Stimulated activated CD4-positive, alpha-beta T cell treated with anti-CD3 and anti-CD28 coated beads, TNF-alpha, amount 100 ng/mL, for 4 hours (primary cell): ENCODE measurements at regions not wholly inside any gene's neighbourhood (a gene's known extent, or its start where the extent isn't known, plus 50 kb on each side); places are given as distances from the start of the nearest gene placed in this dataset.
"Not testable (repeated sequence)": the region's sequence is repeated elsewhere in the genome, so short reads cannot be mapped to it uniquely, and the experiment has no call there.

Experiments
- DNase-seq, 3 experiments: peaks; one replicate each; pipeline ENCODE4 v3.0.0-alpha.2; 2020; ENCODE audit warnings: low read depth in 3 of 3

GRCh38 chrX:46168254-46168653 lies 377.0 kb downstream of the ZNF674 start:
- no peak for DNase-seq

DNA sequence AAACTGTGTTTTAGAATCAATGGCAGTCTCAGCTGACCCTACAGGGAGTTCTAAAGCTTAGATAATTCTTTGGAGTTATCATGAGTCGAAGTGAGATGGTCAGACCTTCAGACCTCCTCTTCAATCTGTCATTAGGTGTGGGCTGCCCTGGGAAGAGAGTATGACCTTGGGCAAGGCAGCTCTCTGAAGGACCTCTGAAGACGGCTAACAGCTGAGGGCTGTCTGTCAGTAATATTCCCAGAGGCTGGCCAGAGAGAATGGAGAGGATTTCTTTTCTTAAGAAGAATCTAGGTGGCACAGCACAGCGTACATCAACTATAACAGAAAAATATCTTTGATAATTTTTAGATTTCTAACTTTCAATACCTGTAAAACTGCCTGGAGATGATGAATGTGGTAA lies 379.4 kb downstream of the ZNF674 start:
- no peak for DNase-seq

- DNase-seq, result no peak
Observed at GRCh38 chrX:46165411-46165810, 379.8 kb downstream of the ZNF674 start.

DNA sequence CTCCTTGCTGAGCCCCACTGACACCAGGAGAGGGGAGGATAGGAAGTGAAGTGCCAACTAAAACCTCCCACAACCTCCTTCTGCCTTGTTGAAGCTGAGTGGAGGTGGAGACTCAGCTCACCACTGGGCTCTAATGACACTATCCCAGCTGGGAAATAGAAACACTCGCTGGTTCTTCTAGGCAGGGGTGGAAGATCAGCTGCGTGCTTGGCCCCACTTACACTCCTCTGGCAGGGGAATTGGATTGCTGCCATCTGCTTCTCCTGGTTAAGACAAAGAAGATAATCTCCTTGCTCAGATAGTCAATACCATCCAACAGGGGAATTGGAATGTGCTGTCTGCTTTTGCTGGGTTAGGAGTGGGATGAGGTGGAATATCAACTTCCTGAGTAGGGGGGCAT lies 392.5 kb downstream of the ZNF674 start:
- DNase-seq, result no peak

DNA sequence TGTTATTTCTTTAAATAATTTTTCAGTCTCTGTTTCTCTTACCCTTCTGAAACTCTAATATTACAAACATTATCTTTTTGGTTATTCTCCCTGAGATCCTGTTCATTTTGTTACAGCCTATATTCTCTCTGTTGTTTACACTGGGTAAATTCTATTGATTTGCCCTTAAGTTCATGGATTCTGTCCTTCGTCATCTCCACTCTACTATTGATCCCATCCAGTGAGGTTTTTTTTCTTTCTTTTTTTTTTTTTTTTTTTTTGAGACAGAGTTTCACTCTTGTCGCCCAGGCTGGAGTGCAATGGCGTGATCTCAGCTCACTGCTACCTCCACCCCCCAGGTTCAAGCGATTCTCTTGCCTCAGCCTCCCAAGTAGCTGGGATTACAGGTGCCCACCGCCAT lies 393.9 kb downstream of the ZNF674 start:
- not testable (repeated sequence) for DNase-seq

GRCh38 chrX:46144566-46144965 lies 400.7 kb downstream of the ZNF674 start:
- DNase-seq, result no peak

GRCh38 chrX:46140272-46140671 lies 404.9 kb downstream of the ZNF674 start:
- no peak for DNase-seq

GRCh38 chrX:46130247-46130646 lies 415.0 kb downstream of the ZNF674 start:
- DNase-seq, result no peak

DNA sequence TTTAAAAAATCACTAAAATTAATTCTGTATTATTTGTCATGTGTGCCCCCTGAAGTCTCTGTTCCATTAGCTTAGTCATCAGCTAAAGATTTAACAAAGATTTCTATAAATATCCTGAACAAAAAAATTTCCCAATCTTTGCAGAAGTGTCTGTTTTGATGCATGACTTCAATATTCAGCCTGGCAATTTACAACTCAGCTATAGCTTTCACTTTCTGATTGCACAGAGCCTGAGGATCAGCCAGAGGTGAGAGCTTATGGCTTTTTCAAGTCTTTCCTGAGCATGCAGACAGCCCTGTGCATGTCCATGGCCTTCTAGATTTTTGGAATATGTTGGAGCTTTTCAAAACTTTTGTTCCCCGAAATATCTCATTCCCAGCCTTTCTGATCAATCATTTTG lies 420.1 kb downstream of the ZNF674 start:
- DNase-seq, result no peak

DNA sequence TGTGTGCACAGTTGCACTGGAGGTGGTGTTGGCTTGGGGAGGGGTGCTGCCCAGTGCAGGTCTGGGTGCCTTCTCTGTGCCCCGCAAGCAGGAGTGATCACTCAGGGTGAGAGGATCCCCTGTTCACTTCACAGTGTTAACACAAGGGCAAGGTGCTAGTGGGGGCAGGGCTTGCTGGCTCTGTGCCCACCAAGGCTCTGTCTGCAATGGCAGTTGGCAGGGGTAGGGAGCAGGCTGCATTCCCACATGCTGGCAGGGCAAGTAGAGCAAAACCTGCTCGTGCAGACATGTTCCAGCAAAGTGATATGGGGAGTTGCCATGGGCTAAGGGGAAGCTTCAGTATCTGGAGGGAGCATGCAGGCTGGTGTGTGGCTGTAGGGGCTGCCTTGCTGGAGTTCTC lies 428.0 kb downstream of the ZNF674 start:
- DNase-seq, result no peak

- DNase-seq, result not testable (repeated sequence)
Observed at GRCh38 chrX:46087310-46087709, 457.9 kb downstream of the ZNF674 start.

DNA sequence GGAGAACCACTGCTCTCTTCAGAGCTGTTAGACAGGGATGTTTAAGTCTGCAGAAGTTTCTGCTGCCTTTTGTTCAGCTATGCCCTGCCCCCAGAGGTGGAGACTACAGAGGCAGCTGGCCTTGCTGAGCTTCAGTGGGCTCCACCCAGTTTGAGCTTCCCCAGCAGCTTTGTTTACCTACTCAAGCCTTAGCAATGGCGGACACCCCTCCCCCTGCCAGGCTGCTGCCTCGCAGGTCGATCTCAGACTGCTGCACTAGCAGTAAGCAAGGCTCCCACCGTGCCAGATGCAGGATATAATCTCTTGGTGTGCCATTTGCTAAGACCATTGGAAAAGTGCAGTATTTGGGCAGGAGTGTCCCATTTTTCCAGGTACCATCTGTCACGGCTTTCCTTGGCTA lies 465.1 kb downstream of the ZNF674 start:
- not testable (repeated sequence) for DNase-seq

- no peak for DNase-seq
Observed at GRCh38 chrX:46072791-46073190, 472.4 kb downstream of the ZNF674 start.

GRCh38 chrX:46072372-46072771 lies 472.8 kb downstream of the ZNF674 start:
- no peak for DNase-seq

GRCh38 chrX:46070421-46070820 lies 474.8 kb downstream of the ZNF674 start:
- DNase-seq, result no peak

DNA sequence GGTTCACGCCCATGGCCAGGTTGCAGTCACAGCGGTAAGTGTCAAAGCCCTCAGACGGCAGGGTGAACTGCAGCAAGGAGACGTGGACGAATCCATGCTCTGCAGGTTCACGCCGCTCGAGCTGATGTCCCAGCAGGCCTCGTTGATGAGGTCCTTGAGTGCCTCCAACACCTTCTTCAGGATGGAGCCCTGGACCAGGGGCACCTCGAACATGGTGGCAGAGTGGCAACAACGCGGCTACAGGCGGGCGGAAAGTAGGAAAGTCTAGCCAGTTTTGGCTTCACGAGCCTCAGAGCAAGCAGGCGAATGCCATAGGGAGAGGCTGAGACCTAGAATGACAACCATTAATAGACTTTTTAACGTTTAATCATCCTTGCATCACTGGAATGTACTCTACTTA lies 485.9 kb downstream of the ZNF674 start:
- DNase-seq, result no peak

DNA sequence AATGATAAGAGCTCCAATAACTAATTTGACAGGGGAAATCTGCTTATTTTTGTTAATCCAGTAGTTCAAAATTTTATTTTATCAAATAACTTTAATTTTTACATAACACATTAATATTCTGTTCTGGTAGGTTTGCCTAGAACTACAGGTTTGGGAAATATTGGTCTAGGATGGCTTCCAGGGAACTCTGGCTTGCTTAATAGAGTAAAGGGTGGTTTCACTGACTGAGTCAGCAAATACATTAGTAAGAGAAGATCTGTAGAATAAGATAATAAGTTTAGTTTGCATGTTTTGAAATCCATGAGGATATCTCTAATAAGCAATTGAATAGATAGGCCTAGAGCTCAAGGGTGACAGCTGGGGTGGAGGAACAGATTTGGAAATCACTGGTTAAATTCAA lies 500.7 kb downstream of the ZNF674 start:
- no peak for DNase-seq

- no peak for DNase-seq
Observed at GRCh38 chrX:46040001-46040400, 505.2 kb downstream of the ZNF674 start.

GRCh38 chrX:46039526-46039925 lies 505.7 kb downstream of the ZNF674 start:
- no peak for DNase-seq

- no peak for DNase-seq
Observed at GRCh38 chrX:46036508-46036907, 508.7 kb downstream of the ZNF674 start.

GRCh38 chrX:46034868-46035267 lies 510.4 kb downstream of the ZNF674 start:
- DNase-seq, result no peak

GRCh38 chrX:46029777-46030176 lies 515.4 kb downstream of the ZNF674 start:
- DNase-seq, result no peak

DNA sequence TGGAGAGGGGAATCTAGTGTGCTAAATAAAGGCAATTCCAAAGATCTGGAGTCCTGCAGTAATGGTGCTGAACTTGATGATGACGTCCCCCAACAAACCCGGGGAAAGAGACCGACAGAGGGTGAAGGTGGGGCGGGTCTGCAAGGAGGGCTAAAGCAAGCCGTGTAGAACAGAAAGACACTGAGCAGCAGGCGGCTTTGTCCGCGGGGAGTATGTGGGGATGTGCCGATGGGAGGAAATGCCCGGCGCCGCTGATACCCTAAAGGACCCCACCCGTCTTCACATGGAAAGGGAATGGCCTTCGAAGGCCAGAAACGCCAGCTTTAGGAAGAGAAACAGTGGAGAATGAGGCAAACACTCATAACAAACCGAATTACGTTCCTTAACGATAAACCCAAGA lies 528.9 kb downstream of the ZNF674 start:
- no peak for DNase-seq

GRCh38 chrX:46015653-46016052 lies 529.6 kb downstream of the ZNF674 start:
- DNase-seq, result no peak
